HCT116 (cell line): ENCODE measurements at regions not wholly inside any gene's neighbourhood (a gene's known extent, or its start where the extent isn't known, plus 50 kb on each side); places are given as distances from the start of the nearest gene placed in this dataset.
"Not testable (repeated sequence)": the region's sequence is repeated elsewhere in the genome, so short reads cannot be mapped to it uniquely, and the experiment has no call there.

Experiments used
- ATAC-seq: fragments of 200-7000 bp; cut with Tn5 transposase; 2 replicates; pipeline ENCODE4 v1.9.1; 2020; ENCODE audit warnings: mild to moderate bottlenecking, moderate library complexity
- BruUV-seq: library from RNA; stranded (reverse); fragments of 400-500 nt; replicated peaks from 2 replicates; lab custom pipeline; 2021; lab: Mats Ljungman, UMichigan
- CTCF ChIA-PET: fragments of 300-600 bp; sonication (Branson Sonifier 250); formaldehyde crosslinking; loops from one replicate; lab custom pipeline; 2021; ENCODE audit warnings: antibody characterized with exemption; lab: Charles Lee
- POLR2A ChIA-PET: fragments of 300-600, 350-600 bp; sonication (Branson Sonifier 250); formaldehyde crosslinking; loops from one replicate; lab custom pipeline; 2021; ENCODE audit warnings: antibody characterized with exemption; lab: Charles Lee
- RAD21 ChIA-PET, 2 experiments: fragments of 300-600 bp; sonication (Branson Sonifier 250); formaldehyde crosslinking; loops; one replicate each; lab custom pipeline; 2023; ENCODE audit warnings: low total read pairs in 2 of 2; ENCODE audit not compliant: uncharacterized antibody in 2 of 2, unreplicated experiment in 2 of 2, low non-redundant PET in 1 of 2; lab: Charles Lee
- DNase-seq: peaks from one replicate; pipeline ENCODE4 v3.0.0-alpha.2; 2010; ENCODE audit warnings: low read depth, low spot score
- H2AFZ ChIP-seq: fragments of 200-600 bp; shearing (Covaris generic), sonication (generic); 2 replicates; pipeline ENCODE4 v1.6.1; 2017; ENCODE audit warnings: low read depth, mixed run types, mixed read lengths, antibody characterized with exemption, low read length; ENCODE audit not compliant: poor library complexity, severe bottlenecking
- H3K27ac ChIP-seq: 2 replicates; pipeline ENCODE4 v1.5.1; 2012; ENCODE audit warnings: low read depth, low read length
- H3K27me3 ChIP-seq: fragments of 200-600 bp; sonication (generic); 2 replicates; pipeline ENCODE4 v1.6.1; 2016; ENCODE audit warnings: mixed run types, low read length, mixed read lengths; ENCODE audit not compliant: insufficient read depth
- H3K36me3 ChIP-seq, 2 experiments: fragments of 200-500 bp in 1 of 2; fragments of 200-600 bp in 1 of 2; sonication (Bioruptor generic) in 1 of 2; sonication (generic) in 1 of 2; 2 replicates each; pipeline versions ENCODE4 v1.5.1 to v1.6.1; 2014 to 2016; ENCODE audit warnings: low read length in 2 of 2, inconsistent platforms in 1 of 2, mixed read lengths in 1 of 2, mixed run types in 1 of 2; ENCODE audit not compliant: insufficient read depth in 2 of 2, control insufficient read depth in 1 of 2
- H3K4me1 ChIP-seq, 2 experiments: fragments of 200-600 bp in 1 of 2; sonication (generic) in 1 of 2; 2 replicates each; pipeline versions ENCODE4 v1.5.1 to v1.6.1; 2012 to 2017; ENCODE audit warnings: low read length in 2 of 2, inconsistent platforms in 1 of 2, mild to moderate bottlenecking in 1 of 2, mixed read lengths in 1 of 2, mixed run types in 1 of 2, moderate library complexity in 1 of 2; ENCODE audit not compliant: insufficient read depth in 2 of 2, control insufficient read depth in 1 of 2
- H3K4me2 ChIP-seq: fragments of 200-600 bp; sonication (generic); 2 replicates; pipeline ENCODE4 v1.6.1; 2017; ENCODE audit warnings: mixed run types, low read length, mixed read lengths
- H3K4me3 ChIP-seq, 2 experiments: fragments of 200-600 bp in 1 of 2; sonication (generic) in 1 of 2; replicated peaks in 1 of 2; 2 replicates each; pipeline ENCODE4 v1.5.1; 2011 to 2016; ENCODE audit warnings: low read length in 2 of 2, control low read depth in 1 of 2, low read depth in 1 of 2, mild to moderate bottlenecking in 1 of 2, mixed read lengths in 1 of 2, mixed run types in 1 of 2
- H3K79me2 ChIP-seq: fragments of 200-600 bp; sonication (generic); 2 replicates; pipeline ENCODE4 v1.6.1; 2017; ENCODE audit warnings: mild to moderate bottlenecking, mixed run types, low read length, moderate library complexity, mixed read lengths; ENCODE audit not compliant: insufficient read depth
- H3K9ac ChIP-seq: fragments of 200-600 bp; sonication (generic); 2 replicates; pipeline ENCODE4 v1.6.1; 2016; ENCODE audit warnings: low read length, mixed read lengths
- H3K9me2 ChIP-seq: fragments of 200-600 bp; sonication (generic), shearing (Covaris generic); 2 replicates; pipeline ENCODE4 v1.6.1; 2017; ENCODE audit warnings: mixed run types, mild to moderate bottlenecking, moderate library complexity; ENCODE audit not compliant: insufficient read depth
- H3K9me3 ChIP-seq, 2 experiments: fragments of 200-500 bp in 1 of 2; fragments of 200-600 bp in 1 of 2; sonication (Bioruptor generic) in 1 of 2; sonication (generic) in 1 of 2; 2 replicates each; pipeline ENCODE4 v1.6.1; 2014 to 2017; ENCODE audit warnings: low read length in 2 of 2, mixed read lengths in 2 of 2, inconsistent platforms in 1 of 2, low read depth in 1 of 2, mild to moderate bottlenecking in 1 of 2, mixed run types in 1 of 2, moderate library complexity in 1 of 2; ENCODE audit not compliant: control insufficient read depth in 1 of 2, insufficient read depth in 1 of 2
- H4K20me1 ChIP-seq: fragments of 200-600 bp; sonication (generic), shearing (Covaris generic); 2 replicates; pipeline ENCODE4 v1.6.1; 2017; ENCODE audit warnings: mixed run types, mild to moderate bottlenecking, moderate library complexity; ENCODE audit not compliant: insufficient read depth
- ELF1 ChIP-seq: IDR thresholded peaks from 2 replicates; pipeline ENCODE4 v1.6.1; 2012; ENCODE audit warnings: low read depth, borderline replicate concordance
- EZH2phosphoT487 ChIP-seq: fragments of 200-600 bp; IDR thresholded peaks from 2 replicates; pipeline ENCODE4 v1.6.1; 2018; ENCODE audit warnings: antibody characterized with exemption, borderline replicate concordance
- FOSL1 ChIP-seq: IDR thresholded peaks from 2 replicates; pipeline ENCODE4 v1.6.1; 2012; ENCODE audit warnings: low read depth
- POLR2A ChIP-seq: IDR thresholded peaks from 2 replicates; pipeline ENCODE4 v1.7.0; 2011; ENCODE audit warnings: borderline replicate concordance; ENCODE audit not compliant: insufficient read depth, insufficient read length; ENCODE audit errors: extremely low read depth
- POLR2AphosphoS5 ChIP-seq: IDR thresholded peaks from 2 replicates; pipeline ENCODE4 v1.6.1; 2011; ENCODE audit warnings: mild to moderate bottlenecking, low read depth, low read length, moderate library complexity
- RAD21 ChIP-seq: IDR thresholded peaks from 2 replicates; pipeline ENCODE4 v1.6.1; 2012; ENCODE audit warnings: low read depth, mild to moderate bottlenecking
- TCF7L2 ChIP-seq: IDR thresholded peaks from 2 replicates; pipeline ENCODE4 v1.7.0; 2011; ENCODE audit warnings: borderline replicate concordance, inconsistent platforms; ENCODE audit not compliant: insufficient read depth, insufficient read length; ENCODE audit errors: extremely low read depth
- ZNF274 ChIP-seq: fragments of 200-500 bp; sonication (Bioruptor generic); IDR thresholded peaks from 2 replicates; pipeline ENCODE4 v1.6.1; 2014; ENCODE audit warnings: mild to moderate bottlenecking, low read depth, low read length, inconsistent platforms
- intact Hi-C: fragments of 100-400 bp; cut with micrococcal nuclease; formaldehyde crosslinking; loops from 2 replicates; pipeline ENCODE4 v1.10.0; 2022
- TF ChIP-seq, protein P1 (sequence below), 3 experiments: fragments of 200-600 bp in 1 of 3; sonication (generic) in 1 of 3; IDR thresholded peaks in 2 of 3; conservative IDR thresholded peaks in 1 of 3; 2 replicates each; pipeline ENCODE4 v1.5.1; 2012 to 2017; ENCODE audit warnings: low read depth in 2 of 3, low read length in 2 of 3, antibody characterized with exemption in 1 of 3, borderline replicate concordance in 1 of 3, control low read depth in 1 of 3, mild to moderate bottlenecking in 1 of 3, mixed read lengths in 1 of 3, mixed run types in 1 of 3, moderate library complexity in 1 of 3; ENCODE audit not compliant: insufficient read depth in 1 of 3
- TF ChIP-seq, protein P2 (sequence below): IDR thresholded peaks from 2 replicates; pipeline ENCODE4 v1.6.1; 2011; ENCODE audit warnings: mild to moderate bottlenecking, low read length, moderate library complexity; ENCODE audit not compliant: insufficient replicate concordance; ENCODE audit errors: extremely low read depth

DNA sequence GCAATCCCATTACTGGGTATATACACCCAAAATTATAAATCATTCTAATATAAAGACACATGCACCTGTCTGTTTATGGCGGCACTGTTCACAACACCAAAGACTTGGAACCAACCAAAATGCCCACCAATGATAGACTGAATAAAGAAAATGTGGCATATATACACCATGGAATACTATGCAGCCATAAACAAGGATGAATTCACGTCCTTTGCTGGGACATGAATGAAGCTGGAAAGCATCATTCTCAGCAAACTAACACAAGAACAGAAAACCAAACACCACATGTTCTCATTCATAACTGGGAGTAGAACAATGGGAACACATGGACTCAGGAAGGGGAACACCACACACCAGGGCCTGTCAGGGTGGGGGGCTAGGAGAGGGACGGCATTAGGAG is 633.2 kb upstream of the DEFB115 start:
- H3K9ac ChIP-seq, DNase-seq, intact Hi-C loops, H3K9me3 ChIP-seq, POLR2A ChIA-PET, H3K27ac ChIP-seq, H3K4me1 ChIP-seq, H3K36me3 ChIP-seq, H3K4me2 ChIP-seq, H4K20me1 ChIP-seq, RAD21 ChIA-PET, H3K4me3 ChIP-seq, H2AFZ ChIP-seq, H3K27me3 ChIP-seq, ATAC-seq, H3K79me2 ChIP-seq, BruUV-seq, H3K9me2 ChIP-seq, CTCF ChIA-PET: not testable (repeated sequence)

DNA sequence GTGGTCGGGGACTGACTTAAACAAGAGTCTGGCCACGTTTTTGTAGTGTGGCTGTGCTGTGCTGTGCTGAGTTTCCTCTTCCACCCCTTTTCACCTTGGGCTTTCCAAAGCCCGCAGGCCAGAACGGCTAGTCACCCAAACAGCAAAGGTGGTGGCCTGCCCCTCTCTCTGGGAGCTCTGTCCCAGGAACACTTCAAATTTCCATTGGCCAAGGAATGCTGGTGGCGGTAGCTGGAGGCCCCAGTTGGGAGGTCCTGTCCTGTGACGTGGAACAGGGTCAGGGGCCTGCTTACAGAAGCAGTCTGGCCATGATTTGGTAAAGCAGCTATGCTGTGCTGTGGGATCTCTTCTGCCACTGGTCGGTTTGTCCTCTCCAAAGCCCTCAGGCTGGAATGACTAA is 628.1 kb upstream of the DEFB115 start:
- H3K9me3 ChIP-seq, H3K79me2 ChIP-seq, POLR2A ChIA-PET, ATAC-seq, DNase-seq, H3K27ac ChIP-seq, H3K4me3 ChIP-seq, H4K20me1 ChIP-seq, CTCF ChIA-PET, RAD21 ChIA-PET, H3K4me2 ChIP-seq, H3K27me3 ChIP-seq, H3K9ac ChIP-seq, H3K9me2 ChIP-seq, H3K4me1 ChIP-seq, H3K36me3 ChIP-seq, BruUV-seq, H2AFZ ChIP-seq, intact Hi-C loops: not testable (repeated sequence)

DNA sequence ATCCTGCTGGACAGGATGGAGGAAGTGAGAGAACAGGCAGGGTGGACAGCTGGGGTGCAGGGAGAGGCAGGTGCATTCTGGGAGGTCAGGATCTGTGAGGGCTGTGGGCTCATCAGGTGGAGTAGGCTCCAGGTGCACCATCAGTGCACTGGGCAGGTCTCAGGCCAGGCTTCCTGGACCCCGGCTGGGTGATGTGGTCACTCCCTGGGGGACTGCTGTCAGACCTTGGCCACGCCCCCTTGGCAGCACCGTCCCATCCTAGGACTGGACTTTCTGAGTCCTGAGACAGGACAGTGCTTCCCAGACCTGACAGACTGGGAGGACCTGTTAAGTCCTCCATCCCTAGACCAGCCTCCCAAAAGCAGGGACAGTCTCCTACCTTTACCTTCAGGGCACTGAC is 626.7 kb upstream of the DEFB115 start:
- Histone ChIP-seq H3K27ac (no peak overlapping the region), H3K4me1 (no peaks in the 10 kb centered on the region), H3K4me3 (no peak overlapping the region), H3K4me2 (no peak overlapping the region), H3K9me2 (no peaks in the 10 kb centered on the region), H3K9me3 (no peaks in the 10 kb centered on the region), H3K36me3 (no peaks in the 10 kb centered on the region), H2AFZ (no peak overlapping the region), H3K27me3 (peaks cover 4% of the 10 kb centered on the region; the same call in 1 of the 2 replicates), H4K20me1 (no peaks in the 10 kb centered on the region), H3K9ac (no peak overlapping the region), H3K79me2 (no peaks in the 10 kb centered on the region)
- POLR2A ChIA-PET, result no interaction called here
- RAD21 ChIA-PET, result no interaction called here
- intact Hi-C loops, result no loop called here
- no TSS peak for BruUV-seq
- CTCF ChIA-PET, result no interaction called here
- DNase-seq (no peak), ATAC-seq (no peak)
- no peak for TF ChIP-seq ELF1
- TF ChIP-seq, protein P1, sequence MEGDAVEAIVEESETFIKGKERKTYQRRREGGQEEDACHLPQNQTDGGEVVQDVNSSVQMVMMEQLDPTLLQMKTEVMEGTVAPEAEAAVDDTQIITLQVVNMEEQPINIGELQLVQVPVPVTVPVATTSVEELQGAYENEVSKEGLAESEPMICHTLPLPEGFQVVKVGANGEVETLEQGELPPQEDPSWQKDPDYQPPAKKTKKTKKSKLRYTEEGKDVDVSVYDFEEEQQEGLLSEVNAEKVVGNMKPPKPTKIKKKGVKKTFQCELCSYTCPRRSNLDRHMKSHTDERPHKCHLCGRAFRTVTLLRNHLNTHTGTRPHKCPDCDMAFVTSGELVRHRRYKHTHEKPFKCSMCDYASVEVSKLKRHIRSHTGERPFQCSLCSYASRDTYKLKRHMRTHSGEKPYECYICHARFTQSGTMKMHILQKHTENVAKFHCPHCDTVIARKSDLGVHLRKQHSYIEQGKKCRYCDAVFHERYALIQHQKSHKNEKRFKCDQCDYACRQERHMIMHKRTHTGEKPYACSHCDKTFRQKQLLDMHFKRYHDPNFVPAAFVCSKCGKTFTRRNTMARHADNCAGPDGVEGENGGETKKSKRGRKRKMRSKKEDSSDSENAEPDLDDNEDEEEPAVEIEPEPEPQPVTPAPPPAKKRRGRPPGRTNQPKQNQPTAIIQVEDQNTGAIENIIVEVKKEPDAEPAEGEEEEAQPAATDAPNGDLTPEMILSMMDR (IDR thresholded peaks at IDR 0.05 in 2 of 3, conservative IDR thresholded peaks at IDR 0.05 in 1 of 3; ENCODE audit: borderline replicate concordance in 1 of 3, insufficient read depth in 1 of 3, low read depth in 2 of 3, low read length in 2 of 3), result no peak
- TF ChIP-seq POLR2AphosphoS5, result no peak
- no peak for TF ChIP-seq FOSL1
- TF ChIP-seq POLR2A, result no peak
- no peak for TF ChIP-seq ZNF274
- no peak for TF ChIP-seq TCF7L2
- TF ChIP-seq EZH2phosphoT487, result no peak
- TF ChIP-seq, protein P2, sequence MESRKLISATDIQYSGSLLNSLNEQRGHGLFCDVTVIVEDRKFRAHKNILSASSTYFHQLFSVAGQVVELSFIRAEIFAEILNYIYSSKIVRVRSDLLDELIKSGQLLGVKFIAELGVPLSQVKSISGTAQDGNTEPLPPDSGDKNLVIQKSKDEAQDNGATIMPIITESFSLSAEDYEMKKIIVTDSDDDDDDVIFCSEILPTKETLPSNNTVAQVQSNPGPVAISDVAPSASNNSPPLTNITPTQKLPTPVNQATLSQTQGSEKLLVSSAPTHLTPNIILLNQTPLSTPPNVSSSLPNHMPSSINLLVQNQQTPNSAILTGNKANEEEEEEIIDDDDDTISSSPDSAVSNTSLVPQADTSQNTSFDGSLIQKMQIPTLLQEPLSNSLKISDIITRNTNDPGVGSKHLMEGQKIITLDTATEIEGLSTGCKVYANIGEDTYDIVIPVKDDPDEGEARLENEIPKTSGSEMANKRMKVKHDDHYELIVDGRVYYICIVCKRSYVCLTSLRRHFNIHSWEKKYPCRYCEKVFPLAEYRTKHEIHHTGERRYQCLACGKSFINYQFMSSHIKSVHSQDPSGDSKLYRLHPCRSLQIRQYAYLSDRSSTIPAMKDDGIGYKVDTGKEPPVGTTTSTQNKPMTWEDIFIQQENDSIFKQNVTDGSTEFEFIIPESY, result no peak
- no peak for TF ChIP-seq RAD21
